SK-N-SH treated with all-trans-retinoic acid at 6 μM for 48 hours (cell line): ENCODE measurements at regions not wholly inside any gene's neighbourhood (a gene's known extent, or its start where the extent isn't known, plus 50 kb on each side); places are given as distances from the start of the nearest gene placed in this dataset.
A peak's percentile ranks its signal among the peaks of the same experiment; 100 is the strongest.

Experiments used
- ATAC-seq: fragments of 200-7000 bp; cut with Tn5 transposase; 3 replicates; pipeline ENCODE4 v1.9.1; 2020; ENCODE audit warnings: mild to moderate bottlenecking, moderate library complexity
- ARNTL ChIP-seq: fragments of 450-650 bp; formaldehyde crosslinking; IDR thresholded peaks from 2 replicates; pipeline ENCODE4 v1.5.0; 2020; ENCODE audit warnings: low read depth, mild to moderate bottlenecking, moderate library complexity, borderline replicate concordance
- BACH2 ChIP-seq: fragments of 250-450 bp; sonication (Bioruptor Pico); IDR thresholded peaks from 2 replicates; pipeline ENCODE4 v1.9.0; 2021; ENCODE audit warnings: mild to moderate bottlenecking, borderline replicate concordance
- ESRRG ChIP-seq: fragments of 250-450 bp; sonication (Bioruptor Pico); IDR thresholded peaks from 2 replicates; pipeline ENCODE4 v1.6.1; 2021; ENCODE audit warnings: mild to moderate bottlenecking
- GLIS3 ChIP-seq: fragments of 250-450 bp; sonication (Bioruptor Pico); IDR thresholded peaks from 2 replicates; pipeline ENCODE4 v1.5.0; 2020; ENCODE audit warnings: mild to moderate bottlenecking, moderate library complexity
- ISL1 ChIP-seq: fragments of 250-450 bp; sonication (Bioruptor Pico); IDR thresholded peaks from 2 replicates; pipeline ENCODE4 v2.1.2; 2022; ENCODE audit warnings: mild to moderate bottlenecking, moderate library complexity
- PPARA ChIP-seq: fragments of 250-450 bp; sonication (Bioruptor Pico); IDR thresholded peaks from 2 replicates; pipeline ENCODE4 v1.5.0; 2020; ENCODE audit warnings: mild to moderate bottlenecking, borderline replicate concordance
- RARB ChIP-seq: fragments of 250-450 bp; sonication (Bioruptor Pico); IDR thresholded peaks from 2 replicates; pipeline ENCODE4 v1.8.0; 2021; ENCODE audit warnings: mild to moderate bottlenecking, moderate library complexity
- SNAI2 ChIP-seq: fragments of 250-450 bp; sonication (Bioruptor Pico); IDR thresholded peaks from 2 replicates; pipeline ENCODE4 v1.5.0; 2020; ENCODE audit warnings: mild to moderate bottlenecking, moderate library complexity
- TCF4 ChIP-seq: fragments of 250-450 bp; sonication (Bioruptor Pico); IDR thresholded peaks from 2 replicates; pipeline ENCODE4 v1.8.0; 2021; ENCODE audit warnings: mild to moderate bottlenecking, moderate library complexity, borderline replicate concordance
- TOX ChIP-seq: fragments of 250-450 bp; sonication (Bioruptor Pico); IDR thresholded peaks from 2 replicates; pipeline ENCODE4 v1.8.0; 2021; ENCODE audit warnings: mild to moderate bottlenecking, moderate library complexity, borderline replicate concordance
- ZC3H10 ChIP-seq: fragments of 250-450 bp; sonication (Bioruptor Pico); IDR thresholded peaks from 2 replicates; pipeline ENCODE4 v1.5.1; 2021; ENCODE audit warnings: mild to moderate bottlenecking, moderate library complexity
- ZFP3 ChIP-seq: fragments of 250-450 bp; sonication (Bioruptor Pico); IDR thresholded peaks from 2 replicates; pipeline ENCODE4 v1.5.0; 2020; ENCODE audit warnings: mild to moderate bottlenecking, moderate library complexity
- ZFP30 ChIP-seq: fragments of 450-650 bp; formaldehyde crosslinking; IDR thresholded peaks from 2 replicates; pipeline ENCODE4 v1.5.0; 2022; ENCODE audit warnings: mild to moderate bottlenecking, moderate library complexity
- ZNF565 ChIP-seq: fragments of 450-650 bp; formaldehyde crosslinking; conservative IDR thresholded peaks from 2 replicates; pipeline ENCODE4 v1.5.0; 2020; ENCODE audit warnings: low read depth, mild to moderate bottlenecking, moderate library complexity
- ZNF70 ChIP-seq: fragments of 450-650 bp; formaldehyde crosslinking; IDR thresholded peaks from 2 replicates; pipeline ENCODE4 v1.5.0; 2020; ENCODE audit warnings: mild to moderate bottlenecking, moderate library complexity
- TF ChIP-seq, protein P1 (sequence below): fragments of 250-450 bp; sonication (Bioruptor Pico); IDR thresholded peaks from 2 replicates; pipeline ENCODE4 v1.5.1; 2020; ENCODE audit warnings: low read depth, mild to moderate bottlenecking, moderate library complexity
- TF ChIP-seq, protein P2 (sequence below): fragments of 250-450 bp; sonication (Bioruptor Pico); IDR thresholded peaks from 2 replicates; pipeline ENCODE4 v1.8.0; 2020; ENCODE audit warnings: mild to moderate bottlenecking, moderate library complexity, borderline replicate concordance
- TF ChIP-seq, protein P3 (sequence below): fragments of 250-450 bp; sonication (Bioruptor Pico); IDR thresholded peaks from 2 replicates; pipeline ENCODE4 v1.5.0; 2020; ENCODE audit warnings: mild to moderate bottlenecking, moderate library complexity
- TF ChIP-seq, protein P4 (sequence below): fragments of 250-450 bp; sonication (Bioruptor Pico); IDR thresholded peaks from 2 replicates; pipeline ENCODE4 v1.5.1; 2021; ENCODE audit warnings: mild to moderate bottlenecking, moderate library complexity
- TF ChIP-seq, protein P5 (sequence below): fragments of 250-450 bp; sonication (Bioruptor Pico); IDR thresholded peaks from 2 replicates; pipeline ENCODE4 v1.8.0; 2021; ENCODE audit warnings: low read depth, mild to moderate bottlenecking, moderate library complexity, borderline replicate concordance

DNA sequence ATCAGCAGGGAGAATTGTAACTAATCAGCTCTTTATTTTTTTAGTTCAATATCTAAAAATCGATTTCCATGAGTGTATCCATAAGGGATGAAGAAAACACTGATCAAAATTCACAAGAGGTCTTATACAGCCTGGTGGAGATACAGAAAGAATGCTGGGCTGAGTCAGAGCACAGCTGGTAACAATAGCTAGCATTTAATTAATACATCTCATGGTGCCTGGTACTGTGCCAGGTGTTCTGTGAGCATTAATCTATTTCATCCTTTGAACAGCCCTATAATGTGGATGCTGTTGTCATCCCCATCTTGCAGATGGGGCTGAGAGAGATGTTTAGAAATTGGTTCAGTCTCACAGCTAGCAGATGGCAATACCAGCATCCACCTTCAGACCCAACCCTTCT lies 250.9 kb upstream of the RPS6KA3 start:
- TF ChIP-seq ZNF70 (no peak), TCF4 (CRISPR knock-in tag) (peak; percentile 43; the same call in 1 of the 2 replicates), ESRRG (no peak), ISL1 (CRISPR knock-in tag) (peak; percentile 31; the same call in 1 of the 2 replicates), ZC3H10 (CRISPR knock-in tag) (no peak), RARB (CRISPR knock-in tag) (no peak), ARNTL (CRISPR knock-in tag) (no peak), ZFP30 (CRISPR knock-in tag) (no peak)
- TF ChIP-seq, protein P1, sequence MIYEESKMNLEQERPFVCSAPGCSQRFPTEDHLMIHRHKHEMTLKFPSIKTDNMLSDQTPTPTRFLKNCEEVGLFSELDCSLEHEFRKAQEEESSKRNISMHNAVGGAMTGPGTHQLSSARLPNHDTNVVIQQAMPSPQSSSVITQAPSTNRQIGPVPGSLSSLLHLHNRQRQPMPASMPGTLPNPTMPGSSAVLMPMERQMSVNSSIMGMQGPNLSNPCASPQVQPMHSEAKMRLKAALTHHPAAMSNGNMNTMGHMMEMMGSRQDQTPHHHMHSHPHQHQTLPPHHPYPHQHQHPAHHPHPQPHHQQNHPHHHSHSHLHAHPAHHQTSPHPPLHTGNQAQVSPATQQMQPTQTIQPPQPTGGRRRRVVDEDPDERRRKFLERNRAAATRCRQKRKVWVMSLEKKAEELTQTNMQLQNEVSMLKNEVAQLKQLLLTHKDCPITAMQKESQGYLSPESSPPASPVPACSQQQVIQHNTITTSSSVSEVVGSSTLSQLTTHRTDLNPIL (CRISPR knock-in tag): no peak
- ATAC-seq: peak; percentile 62

DNA sequence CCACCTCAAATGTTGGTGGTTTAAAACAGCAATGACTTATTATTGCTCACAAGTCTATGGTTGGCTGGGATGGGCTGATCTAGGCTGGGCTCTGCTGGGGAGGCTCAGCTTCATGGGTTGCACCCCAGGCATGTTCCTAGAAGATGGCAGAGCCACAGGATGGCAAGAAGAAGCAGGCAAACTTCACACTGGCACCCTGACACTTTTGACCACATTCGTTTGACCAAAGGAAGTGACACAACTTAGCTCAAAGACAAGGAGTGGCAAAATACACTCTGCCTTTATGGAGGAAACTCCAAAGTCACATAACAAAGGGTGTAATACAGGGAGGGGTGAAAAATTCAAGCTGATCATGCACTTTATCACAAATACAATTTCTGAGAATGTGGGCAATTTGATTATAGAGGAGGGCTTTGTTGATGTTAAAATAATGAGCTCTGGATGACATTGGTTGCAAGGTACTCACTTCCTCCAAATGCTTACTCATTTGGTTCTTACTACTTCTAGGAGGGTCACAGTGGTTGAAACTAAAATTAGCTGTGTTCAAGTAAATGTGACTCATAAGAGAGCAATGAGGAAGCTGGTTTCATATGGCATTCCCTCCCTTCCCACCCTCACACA lies 249.2 kb upstream of the RPS6KA3 start:
- peak; percentile 76 for ATAC-seq

DNA sequence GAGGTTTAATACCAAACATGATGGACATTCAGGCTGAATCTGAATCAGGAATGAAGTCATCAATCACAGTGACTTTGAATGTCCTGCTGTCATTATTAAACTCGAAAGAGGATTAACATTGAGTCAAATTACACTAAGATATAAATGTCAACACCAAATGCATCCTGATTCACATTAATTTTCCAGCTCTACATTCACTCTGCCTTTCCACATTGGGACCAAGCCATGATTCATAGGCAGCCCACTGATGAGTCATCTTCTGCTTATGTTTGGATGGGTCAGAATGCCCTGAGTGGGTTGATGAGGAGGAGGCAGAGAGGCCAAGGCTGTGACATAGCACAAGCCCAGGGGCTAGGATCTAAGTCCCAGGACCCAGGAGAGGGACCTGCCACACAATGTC lies 247.6 kb upstream of the RPS6KA3 start:
- peak; percentile 76 for ATAC-seq
- no peak for TF ChIP-seq BACH2 (CRISPR knock-in tag)
- peak; percentile 30; the same call in 1 of the 2 replicates for TF ChIP-seq ISL1 (CRISPR knock-in tag)
- TF ChIP-seq PPARA (CRISPR knock-in tag): no peak
- TF ChIP-seq ZC3H10 (CRISPR knock-in tag): no peak
- no peak for TF ChIP-seq ESRRG

More for the DNA sequence above, 249.2 kb upstream of the RPS6KA3 start:
- no peak for TF ChIP-seq ZFP3 (CRISPR knock-in tag)
- TF ChIP-seq, protein P2, sequence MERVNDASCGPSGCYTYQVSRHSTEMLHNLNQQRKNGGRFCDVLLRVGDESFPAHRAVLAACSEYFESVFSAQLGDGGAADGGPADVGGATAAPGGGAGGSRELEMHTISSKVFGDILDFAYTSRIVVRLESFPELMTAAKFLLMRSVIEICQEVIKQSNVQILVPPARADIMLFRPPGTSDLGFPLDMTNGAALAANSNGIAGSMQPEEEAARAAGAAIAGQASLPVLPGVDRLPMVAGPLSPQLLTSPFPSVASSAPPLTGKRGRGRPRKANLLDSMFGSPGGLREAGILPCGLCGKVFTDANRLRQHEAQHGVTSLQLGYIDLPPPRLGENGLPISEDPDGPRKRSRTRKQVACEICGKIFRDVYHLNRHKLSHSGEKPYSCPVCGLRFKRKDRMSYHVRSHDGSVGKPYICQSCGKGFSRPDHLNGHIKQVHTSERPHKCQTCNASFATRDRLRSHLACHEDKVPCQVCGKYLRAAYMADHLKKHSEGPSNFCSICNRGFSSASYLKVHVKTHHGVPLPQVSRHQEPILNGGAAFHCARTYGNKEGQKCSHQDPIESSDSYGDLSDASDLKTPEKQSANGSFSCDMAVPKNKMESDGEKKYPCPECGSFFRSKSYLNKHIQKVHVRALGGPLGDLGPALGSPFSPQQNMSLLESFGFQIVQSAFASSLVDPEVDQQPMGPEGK (CRISPR knock-in tag): no peak
- TF ChIP-seq, protein P3, sequence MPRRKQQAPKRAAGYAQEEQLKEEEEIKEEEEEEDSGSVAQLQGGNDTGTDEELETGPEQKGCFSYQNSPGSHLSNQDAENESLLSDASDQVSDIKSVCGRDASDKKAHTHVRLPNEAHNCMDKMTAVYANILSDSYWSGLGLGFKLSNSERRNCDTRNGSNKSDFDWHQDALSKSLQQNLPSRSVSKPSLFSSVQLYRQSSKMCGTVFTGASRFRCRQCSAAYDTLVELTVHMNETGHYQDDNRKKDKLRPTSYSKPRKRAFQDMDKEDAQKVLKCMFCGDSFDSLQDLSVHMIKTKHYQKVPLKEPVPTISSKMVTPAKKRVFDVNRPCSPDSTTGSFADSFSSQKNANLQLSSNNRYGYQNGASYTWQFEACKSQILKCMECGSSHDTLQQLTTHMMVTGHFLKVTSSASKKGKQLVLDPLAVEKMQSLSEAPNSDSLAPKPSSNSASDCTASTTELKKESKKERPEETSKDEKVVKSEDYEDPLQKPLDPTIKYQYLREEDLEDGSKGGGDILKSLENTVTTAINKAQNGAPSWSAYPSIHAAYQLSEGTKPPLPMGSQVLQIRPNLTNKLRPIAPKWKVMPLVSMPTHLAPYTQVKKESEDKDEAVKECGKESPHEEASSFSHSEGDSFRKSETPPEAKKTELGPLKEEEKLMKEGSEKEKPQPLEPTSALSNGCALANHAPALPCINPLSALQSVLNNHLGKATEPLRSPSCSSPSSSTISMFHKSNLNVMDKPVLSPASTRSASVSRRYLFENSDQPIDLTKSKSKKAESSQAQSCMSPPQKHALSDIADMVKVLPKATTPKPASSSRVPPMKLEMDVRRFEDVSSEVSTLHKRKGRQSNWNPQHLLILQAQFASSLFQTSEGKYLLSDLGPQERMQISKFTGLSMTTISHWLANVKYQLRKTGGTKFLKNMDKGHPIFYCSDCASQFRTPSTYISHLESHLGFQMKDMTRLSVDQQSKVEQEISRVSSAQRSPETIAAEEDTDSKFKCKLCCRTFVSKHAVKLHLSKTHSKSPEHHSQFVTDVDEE (CRISPR knock-in tag): no peak
- TF ChIP-seq, protein P4, sequence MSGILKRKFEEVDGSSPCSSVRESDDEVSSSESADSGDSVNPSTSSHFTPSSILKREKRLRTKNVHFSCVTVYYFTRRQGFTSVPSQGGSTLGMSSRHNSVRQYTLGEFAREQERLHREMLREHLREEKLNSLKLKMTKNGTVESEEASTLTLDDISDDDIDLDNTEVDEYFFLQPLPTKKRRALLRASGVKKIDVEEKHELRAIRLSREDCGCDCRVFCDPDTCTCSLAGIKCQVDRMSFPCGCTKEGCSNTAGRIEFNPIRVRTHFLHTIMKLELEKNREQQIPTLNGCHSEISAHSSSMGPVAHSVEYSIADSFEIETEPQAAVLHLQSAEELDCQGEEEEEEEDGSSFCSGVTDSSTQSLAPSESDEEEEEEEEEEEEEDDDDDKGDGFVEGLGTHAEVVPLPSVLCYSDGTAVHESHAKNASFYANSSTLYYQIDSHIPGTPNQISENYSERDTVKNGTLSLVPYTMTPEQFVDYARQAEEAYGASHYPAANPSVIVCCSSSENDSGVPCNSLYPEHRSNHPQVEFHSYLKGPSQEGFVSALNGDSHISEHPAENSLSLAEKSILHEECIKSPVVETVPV (CRISPR knock-in tag): no peak
- TF ChIP-seq ZNF565 (CRISPR knock-in tag): no peak
- TF ChIP-seq SNAI2 (CRISPR knock-in tag): no peak
- TF ChIP-seq ISL1 (CRISPR knock-in tag): no peak
- no peak for TF ChIP-seq ARNTL (CRISPR knock-in tag)
- TF ChIP-seq RARB (CRISPR knock-in tag): no peak
- TF ChIP-seq GLIS3 (CRISPR knock-in tag): no peak
- no peak for TF ChIP-seq TOX (CRISPR knock-in tag)
- TF ChIP-seq ESRRG: no peak
- TF ChIP-seq, protein P5, sequence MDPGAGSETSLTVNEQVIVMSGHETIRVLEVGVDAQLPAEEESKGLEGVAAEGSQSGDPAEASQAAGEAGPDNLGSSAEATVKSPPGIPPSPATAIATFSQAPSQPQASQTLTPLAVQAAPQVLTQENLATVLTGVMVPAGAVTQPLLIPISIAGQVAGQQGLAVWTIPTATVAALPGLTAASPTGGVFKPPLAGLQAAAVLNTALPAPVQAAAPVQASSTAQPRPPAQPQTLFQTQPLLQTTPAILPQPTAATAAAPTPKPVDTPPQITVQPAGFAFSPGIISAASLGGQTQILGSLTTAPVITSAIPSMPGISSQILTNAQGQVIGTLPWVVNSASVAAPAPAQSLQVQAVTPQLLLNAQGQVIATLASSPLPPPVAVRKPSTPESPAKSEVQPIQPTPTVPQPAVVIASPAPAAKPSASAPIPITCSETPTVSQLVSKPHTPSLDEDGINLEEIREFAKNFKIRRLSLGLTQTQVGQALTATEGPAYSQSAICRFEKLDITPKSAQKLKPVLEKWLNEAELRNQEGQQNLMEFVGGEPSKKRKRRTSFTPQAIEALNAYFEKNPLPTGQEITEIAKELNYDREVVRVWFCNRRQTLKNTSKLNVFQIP: no peak
- TF ChIP-seq PPARA (CRISPR knock-in tag): no peak
